Smooth muscle cell of the brain vasculature (primary cell): ENCODE measurements at regions not wholly inside any gene's neighbourhood (a gene's known extent, or its start where the extent isn't known, plus 50 kb on each side); places are given as distances from the start of the nearest gene placed in this dataset.

Experiments
- DNase-seq: peaks from one replicate; pipeline ENCODE4 v3.0.0-alpha.2; 2012; ENCODE audit warnings: low read depth, low spot score

DNA sequence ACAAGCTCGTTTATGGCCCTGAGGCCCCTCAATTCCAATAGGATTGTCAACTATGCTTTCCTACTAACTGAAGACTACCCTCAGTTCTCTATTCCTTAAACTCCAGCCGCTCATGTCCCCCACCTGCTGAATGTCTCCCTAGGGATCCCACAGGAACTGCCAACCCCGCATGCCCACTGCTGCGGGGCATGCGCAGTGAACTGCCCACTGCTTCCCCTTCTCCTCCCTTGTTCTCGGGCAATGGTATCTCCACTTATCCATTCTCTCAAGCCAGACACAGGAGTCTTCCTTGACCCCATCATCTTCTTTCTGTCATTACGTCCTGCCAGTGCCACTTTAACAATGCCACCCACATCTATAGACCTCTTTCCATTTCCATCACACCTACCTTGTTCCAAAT is 90.0 kb downstream of the FGF18 start:
- DNase-seq = no peak

DNA sequence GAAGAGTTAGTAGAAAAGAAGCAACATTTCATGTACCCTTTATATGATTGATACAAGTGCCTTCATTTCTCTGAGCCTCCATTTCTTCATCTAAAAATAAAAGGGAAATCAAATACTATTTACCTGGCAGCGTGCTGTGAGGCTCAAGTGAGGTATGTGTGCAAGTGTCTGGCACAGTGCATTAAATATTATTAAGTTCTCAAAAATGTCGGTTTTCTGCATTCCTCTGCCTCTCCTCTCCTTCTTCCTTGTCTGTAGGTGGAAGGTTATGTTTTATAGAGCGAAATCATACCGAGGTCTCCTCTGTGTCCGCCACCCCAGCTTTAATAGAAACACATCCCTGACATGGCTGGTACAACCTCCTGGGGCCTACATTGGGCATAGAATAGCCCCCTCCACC is 93.0 kb downstream of the FGF18 start:
- DNase-seq = no peak

DNA sequence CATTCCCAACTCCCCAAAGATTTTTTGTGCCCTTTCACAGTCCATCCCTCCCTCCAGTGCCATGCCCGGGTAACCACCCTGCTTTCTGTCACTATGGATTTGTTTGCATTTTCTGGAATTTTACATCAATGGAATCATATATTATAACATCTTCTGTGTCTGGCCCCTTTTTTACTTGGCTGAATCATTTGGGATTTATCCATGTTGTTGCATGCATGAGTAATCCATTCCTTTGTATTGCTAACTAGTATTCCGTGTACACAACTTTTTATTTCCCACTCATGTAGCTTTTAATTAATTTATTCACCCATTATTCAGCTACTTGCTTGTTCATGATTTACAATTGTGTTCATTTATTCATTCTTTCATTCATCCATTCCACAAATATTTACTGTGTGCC is 94.1 kb downstream of the FGF18 start:
- no peak for DNase-seq

DNA sequence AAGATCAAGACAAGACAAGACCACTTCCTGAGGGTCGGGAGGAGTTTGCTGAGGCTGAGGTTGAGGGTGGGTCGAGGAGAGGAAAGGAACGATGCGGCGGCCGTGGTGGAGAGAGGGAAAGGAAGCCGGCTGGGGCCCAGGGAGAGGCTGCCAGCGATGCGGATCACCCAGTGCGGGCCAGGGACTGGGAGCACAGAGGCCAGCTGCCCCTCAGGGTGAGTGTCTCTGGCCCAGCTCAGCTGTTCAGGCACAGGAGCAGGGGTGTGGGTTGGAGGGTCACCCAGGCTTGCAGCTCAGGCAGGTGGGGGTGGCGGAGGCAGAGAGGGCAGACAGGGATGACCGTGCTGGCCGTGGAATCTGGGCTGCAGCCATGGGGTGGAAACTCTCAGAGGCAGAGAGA is 99.5 kb downstream of the FGF18 start:
- DNase-seq = no peak

DNA sequence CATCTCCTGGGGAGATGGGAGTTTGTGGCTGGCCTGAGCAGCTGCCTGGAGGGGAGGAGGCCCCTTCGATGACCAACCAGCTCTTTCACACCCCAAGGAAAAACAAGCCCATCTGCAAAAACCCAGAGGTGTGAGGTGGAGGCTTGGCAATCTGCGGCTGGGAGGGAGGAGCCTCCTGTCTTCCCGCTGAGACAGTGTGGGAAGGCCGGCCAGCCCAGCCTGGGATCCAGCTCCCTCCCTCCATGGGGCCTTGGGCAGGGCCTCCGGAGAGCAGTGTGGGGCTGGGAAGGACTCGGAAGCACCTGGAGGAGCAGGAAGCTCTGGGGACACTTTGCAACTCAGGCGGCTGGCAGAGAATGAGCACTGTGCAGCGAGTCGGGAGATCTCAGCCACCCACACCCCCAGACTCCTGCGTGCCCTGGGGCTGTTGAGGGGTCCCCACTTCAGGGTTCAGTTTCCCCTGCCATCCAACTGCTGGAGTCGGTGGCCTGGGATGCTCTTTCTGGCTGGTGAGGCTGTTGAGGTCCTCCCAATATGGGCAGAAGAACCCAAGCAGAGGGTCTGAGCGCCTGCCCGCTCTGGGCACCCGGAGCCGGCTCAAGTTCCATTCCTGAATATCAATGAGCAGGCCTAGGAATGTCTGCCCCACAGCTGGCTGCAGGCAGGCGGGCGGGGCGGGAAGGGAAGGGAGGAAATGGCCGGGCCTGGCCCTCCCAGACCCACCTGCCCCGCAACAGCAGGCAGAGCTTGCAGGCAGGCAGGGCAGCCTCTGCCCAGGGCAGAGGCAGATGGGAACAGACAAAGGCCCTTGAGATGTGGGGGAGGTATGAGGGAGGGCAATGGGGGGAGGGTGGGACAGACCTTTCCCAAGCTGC is 101.1 kb downstream of the FGF18 start:
- no peak for DNase-seq

DNA sequence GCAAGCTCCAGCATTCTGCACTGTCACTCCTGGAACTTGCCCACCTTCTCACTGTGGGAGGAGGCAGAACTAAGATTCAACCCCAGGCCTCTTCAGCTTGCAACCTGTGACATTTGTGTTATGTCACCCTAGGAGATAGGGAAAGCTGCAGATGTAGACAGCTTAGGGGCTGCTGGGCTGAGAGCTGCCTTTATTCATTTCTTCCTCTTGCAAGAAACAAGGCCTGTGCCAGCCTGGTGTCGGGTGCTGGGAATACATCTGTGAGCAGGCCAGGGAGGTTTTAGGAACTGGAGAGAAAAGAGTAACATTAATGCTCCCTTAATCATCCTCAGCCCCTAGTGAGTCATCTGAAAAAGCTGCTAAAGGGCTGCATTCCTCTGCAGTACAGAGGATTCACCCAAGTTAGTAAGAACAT is 101.8 kb downstream of the FGF18 start:
- peak; percentile 54 for DNase-seq

DNA sequence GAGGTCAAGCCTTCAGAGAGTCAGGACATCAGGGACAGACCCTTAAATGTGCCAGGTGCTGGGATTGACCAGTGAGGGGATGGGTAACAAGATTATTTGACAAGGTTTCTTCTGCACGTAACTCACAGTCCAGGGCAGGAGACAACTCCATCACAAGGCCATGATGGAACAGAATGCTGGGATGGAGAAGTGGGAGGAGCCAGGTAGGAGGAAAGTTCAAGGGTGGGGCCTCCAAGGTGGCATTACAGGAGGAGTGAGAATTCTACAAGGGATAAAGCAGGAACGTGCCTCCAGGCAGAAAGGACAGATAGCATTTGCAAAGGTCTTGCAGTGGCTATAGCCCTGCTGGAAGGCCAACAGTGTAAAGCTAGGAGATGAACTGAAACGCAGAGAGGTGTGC is 102.2 kb downstream of the FGF18 start:
- no peak for DNase-seq

DNA sequence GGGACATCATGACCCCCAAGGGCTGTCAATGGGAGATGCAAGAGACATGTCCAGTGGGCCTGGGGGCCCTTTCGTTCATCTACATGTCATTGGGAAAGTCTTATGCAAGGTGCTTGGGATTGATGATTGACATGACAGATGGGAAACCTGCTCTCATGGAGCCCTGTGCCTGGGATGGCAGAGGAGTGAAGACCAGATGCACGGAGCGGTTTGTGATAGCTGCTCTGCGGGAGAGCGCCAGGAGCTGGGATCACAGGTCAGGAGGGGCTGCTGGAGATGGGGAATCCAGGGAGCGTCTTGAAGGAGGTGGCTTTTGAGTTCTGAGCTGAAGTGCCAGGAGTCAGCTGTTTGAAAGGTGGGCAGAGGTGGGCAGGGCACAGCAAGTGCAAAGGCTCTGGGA is 104.3 kb downstream of the FGF18 start:
- DNase-seq = no peak

DNA sequence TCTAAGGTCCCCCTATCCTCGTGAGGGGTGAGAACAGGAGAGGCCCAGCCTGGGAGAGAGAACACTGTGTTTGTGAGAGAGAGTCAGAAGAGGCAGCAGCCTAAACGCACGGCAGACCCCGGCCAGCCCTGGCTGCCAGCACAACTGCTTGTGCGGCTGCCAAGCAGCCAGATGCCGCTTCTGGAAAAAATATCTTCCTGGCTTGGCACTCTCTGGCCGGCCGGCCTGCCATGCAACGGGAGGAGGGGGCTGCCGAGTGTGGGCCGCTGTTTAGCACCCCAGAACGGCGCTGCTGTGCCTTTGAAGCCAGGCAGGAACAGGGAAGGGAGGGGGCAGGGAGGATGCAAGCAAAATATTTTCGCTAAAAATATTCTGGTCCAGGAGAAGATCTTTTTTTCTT is 105.0 kb downstream of the FGF18 start:
- DNase-seq = no peak

DNA sequence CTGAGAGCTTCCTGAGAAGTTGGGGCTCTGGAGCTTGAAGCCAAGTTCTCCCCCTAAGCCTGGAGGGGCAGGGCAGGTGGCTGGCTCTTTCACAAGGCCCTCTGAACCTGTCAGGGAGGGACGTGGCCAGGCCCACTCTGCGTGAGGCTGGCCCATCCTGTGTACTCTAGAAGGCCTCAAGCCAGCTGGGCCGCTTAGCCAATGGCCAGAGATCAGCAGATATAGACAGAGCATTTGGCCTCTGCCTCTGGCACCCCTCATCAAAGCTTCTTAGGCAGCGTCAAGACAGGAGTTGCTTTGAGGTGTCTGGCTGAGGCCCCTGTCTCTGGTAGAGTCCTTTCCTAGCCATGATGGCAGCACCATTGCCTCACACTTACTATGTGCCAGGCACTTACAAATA is 105.6 kb downstream of the FGF18 start:
- DNase-seq = no peak

DNA sequence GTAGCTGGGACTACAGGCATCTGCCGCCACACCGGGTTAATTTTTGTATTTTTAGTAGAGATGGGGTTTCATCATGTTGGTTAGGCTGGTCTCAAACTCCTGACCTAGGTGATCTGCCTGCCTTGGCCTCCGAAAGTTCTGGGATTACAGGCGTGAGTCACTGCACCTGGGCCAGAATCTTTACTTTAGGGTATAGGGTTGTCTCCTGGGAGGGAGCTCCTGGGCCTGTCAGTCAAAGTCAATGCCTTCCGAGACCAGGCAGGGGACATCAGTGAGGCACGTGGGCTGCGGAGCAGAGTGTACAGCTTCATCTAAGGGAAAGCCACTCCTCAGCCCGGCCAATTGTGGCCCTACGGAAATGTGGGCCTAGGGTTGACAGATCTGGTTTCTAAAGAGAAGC is 108.6 kb downstream of the FGF18 start:
- no peak for DNase-seq

DNA sequence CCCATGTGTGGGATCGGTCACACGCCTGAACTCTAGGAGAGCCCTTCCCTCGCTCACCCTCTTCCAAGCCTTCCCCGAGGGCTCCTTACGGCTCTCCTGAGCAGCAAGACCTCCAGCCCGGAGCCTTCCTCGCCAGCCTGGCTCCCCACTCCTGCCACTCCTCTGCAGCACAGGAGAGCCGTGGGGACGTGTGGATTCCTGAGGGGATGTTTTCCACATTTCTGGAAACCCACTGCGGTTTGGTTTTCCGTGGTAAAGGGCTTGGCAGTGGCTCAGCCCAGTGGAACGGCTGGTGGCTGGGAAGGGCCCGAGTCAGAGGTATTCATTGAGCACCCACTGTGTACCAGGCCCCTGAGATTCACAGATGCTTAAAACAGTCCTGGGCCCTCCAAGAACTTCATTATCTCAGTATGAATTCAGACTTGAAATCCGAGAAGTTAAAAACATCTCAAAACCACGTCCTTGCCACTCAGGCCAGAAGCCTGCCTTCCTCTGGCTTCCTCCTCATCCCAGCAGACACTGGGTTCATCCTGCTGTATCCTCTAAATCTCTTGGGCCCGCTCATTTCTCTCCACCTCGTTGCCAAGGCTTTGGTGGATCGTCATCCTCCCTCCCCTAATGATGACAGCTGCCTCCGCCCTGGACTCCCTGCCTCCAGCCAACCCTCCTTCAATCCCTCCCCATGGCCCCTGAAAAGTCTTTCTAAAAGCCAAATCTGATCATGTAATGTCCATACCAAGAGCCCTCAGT is 109.6 kb downstream of the FGF18 start:
- DNase-seq = no peak

DNA sequence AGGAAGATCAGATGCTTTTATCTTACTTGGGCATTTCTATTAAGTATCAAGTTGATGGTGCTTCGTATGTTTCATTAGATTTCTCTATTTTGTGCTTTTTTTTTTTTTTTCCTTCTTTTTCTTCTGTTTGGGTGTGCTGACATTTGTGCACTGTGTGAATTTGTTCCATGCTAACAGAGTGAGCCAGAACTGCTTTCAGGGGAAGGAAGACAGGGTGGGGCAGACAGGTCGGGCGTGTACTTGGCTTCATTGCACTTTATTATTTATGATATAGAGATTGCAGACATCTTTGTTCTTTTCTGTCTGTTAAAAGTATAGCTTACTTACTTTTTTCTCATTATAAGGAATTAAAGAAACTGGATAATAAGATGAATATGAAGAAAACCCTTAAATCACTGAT is 112.2 kb downstream of the FGF18 start:
- no peak for DNase-seq

DNA sequence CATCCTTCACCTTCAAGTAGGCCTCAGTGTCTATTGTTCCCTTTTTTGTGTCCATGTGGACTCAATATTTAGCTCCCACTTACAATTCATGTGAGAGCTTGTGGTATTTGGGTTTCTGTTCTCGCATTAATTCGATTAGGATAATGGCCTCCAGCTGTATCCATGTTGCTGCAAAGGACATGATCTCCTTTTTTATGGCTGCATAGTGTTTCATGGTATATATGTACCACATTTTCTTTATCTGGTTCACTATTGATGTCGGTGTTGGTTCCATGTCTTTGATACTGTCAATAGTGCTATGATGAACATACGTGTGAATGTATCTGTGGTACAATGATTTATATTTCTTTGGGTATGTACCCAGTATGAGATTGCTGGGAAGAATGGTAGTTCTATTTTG is 113.7 kb downstream of the FGF18 start:
- DNase-seq = no peak

DNA sequence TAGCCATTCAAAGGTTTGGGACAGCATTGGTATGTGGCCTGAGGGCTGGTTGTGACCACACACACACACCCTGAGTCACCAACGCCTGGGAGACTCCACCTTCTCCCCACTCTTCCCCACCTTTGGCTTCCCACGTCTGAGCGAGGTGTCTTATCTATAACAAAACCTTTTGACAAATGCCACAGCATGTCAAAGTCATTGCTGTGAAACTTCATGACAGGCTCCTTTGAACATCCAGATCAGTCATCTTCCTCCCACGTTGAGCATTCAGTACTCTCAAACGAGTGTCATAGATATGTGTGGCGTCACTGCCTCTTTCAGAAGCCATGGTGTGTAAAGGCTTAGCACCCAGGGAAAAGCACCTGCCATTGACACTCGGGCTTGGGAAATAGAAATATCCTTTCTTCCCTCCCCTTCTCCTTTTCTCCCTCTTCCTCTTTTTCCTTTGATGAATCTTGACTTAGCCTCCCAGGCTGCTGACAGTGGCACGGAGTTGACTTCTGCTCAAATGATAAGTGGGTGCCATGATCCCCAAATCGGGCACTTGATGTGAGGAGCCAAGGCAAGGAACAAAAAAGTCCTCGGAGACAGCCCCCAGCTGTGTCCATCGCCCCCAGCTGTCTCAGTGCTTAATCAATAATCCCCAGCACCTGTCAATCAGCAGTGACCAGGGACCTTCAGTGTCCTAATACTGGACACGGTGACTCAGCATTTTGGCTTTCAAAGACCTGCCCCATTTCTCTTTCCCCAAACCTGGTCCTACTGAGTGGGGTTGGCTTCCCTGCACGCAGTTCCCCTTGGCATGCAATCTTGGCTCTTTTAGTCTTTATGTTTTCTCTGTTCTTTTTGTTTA is 114.8 kb downstream of the FGF18 start:
- DNase-seq = no peak

DNA sequence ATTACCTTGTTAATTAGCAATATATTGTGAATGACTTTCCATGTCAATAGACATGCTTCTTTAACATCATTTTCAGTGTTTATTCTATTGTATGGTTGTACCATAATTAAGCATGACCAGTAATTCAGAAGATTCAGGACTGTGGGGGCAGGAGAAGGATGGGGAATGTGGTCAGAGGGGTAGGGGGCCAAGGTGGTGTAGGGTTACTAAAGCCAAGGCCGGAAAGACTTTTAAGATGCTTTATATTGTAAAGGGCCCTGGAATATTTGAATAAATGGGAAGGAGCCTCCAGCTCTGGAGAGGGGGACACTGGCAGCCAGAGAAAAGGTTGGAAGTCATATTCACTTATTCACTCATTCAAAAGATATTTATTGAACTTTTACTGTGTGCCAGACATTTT is 115.7 kb downstream of the FGF18 start:
- no peak for DNase-seq

DNA sequence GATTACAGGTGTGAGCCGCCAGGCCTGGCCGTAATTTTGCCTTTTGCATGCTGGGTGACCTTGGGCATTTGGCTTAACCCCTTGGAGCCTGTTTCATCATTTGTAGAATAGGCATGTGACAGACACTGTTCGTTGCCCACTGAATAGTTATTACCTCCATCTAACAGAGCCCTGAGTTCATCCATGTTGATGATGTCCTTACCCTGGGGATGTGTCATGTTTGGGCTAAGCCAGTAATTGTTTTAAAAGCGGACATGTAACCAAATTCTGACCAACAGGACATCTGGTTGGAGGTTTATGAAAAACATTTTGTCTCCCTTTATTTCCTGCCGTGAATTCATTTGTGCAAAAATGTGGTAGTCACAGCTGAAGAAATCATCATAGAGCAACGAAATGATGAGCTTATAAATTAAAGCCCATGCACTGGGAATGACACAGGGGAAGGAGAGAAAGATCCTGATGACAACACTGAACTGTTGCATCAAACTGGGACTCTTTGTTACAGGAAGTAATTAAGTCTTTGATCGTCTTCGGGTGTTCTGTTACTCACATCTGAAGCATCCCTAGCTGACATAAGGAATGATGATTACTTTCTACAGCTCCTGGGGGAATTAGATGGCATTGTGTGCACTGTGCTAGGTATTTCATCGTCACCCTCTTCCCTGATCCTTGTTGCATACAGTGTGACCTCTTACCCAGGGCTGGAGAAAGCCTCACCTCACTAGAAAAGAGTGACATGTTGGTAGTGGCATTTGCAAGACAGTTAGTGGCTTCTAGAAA is 117.8 kb downstream of the FGF18 start:
- no peak for DNase-seq

DNA sequence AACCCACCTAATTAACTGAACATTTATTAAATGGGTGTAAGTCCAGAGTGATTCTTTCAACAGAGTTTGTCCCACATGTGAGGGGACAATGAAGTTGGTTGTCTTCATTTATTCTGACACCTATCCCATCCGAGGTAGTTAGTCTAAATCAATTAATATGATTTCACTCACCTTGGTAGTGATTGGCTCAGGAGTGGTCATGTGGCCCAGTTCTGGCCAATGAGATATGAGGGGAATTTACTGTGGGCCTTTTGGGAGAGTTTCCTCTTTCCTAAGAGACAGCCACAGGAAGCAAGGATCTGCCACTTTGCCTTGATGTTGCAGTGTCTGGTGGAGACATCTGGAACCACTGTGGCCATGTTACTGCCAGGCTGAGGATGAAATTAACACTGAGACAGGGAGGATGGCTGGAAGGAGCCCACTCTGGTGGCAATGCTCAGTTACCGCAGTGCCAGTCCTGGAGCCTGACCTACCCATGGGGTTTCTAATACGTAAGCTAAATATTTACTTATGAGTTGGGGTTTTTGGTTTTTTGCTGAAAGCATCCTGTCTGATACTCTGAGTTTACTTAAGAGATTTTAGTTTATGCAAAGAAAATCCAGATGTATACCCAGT is 118.6 kb downstream of the FGF18 start:
- DNase-seq = no peak

DNA sequence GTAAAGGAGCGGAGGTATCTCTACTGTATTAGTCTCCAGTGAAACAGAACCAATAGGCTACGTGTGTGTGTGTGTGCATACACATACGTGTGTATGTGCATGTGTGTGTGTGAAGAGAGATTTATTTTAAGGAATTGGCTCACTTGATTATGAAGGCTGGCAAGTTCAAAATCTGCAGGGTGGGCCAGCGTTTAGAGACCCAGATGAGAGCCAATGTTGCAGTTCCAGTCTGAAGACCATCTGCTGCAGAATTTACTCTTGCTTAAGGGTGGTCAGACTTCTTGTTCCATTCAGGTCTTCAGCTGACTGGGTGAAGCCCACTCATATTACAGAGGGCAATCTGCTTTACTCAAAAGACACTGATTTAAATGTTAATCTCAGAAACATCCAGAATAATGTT is 119.2 kb downstream of the FGF18 start:
- DNase-seq = no peak

DNA sequence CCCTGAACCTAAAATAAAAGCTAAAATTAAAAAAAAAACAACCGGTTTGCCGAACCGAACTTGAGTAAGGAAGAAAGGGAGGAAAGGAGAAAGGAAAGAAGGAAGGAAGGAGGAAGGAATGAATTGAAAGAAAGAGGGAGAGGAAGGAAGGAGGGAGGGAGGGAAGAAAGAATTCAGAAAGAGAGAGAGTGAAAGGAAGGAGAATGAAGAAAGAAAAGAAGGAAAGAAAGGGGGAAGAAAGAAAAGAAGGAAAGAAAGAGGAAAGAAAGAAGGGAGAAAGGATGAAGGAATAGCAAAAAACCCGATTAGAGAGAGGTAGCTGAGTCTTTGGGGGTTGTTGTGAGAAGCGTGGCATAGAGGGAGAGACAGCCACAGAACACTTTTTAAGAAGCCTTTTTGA is 121.4 kb downstream of the FGF18 start:
- no peak for DNase-seq

DNA sequence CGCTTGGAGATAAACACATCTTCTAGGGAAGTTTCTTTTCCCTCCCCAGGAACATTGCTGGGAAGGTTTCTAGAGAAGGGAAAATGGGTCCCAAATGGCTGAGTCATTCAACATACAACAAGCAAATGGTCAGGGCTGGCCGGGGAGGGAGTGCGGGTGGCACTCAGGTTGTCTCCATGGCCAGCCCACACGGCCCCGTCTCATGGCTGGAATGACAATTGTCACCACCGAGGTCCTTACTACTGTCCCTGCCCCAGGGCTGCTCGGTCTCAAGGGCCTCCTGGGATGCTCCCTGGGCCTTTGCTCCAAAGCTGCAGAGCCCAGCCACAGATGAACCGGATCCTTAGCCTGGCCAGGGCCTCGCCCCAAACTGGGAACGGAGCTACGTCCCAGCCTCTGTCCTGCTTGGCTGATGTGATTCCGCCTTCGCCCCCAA is 121.9 kb downstream of the FGF18 start:
- no peak for DNase-seq
